ENCODE measurements at regions not wholly inside any gene's neighbourhood (a gene's known extent, or its start where the extent isn't known, plus 50 kb on each side); places are given as distances from the start of the nearest gene placed in this dataset.
"Not testable (repeated sequence)": the region's sequence is repeated elsewhere in the genome, so short reads cannot be mapped to it uniquely, and the experiment has no call there.

- no peaks in the 10 kb centered on the region for H3K9me3 ChIP-seq
- DNase-seq = no peak
- H3K4me3 ChIP-seq (ENCODE audit: low read depth, low read length) = no peak overlapping the region
- H3K36me3 ChIP-seq = no peaks in the 10 kb centered on the region
- TF ChIP-seq CTCF (IDR thresholded peaks at IDR 0.05; ENCODE audit: low read depth, low read length) = no peak
- no peaks in the 10 kb centered on the region for H3K27me3 ChIP-seq
- no peaks in the 10 kb centered on the region for H3K4me1 ChIP-seq
Observed at GRCh38 chr14:30242744-30243143, 315.1 kb upstream of the PRKD1 start.

- no peak for TF ChIP-seq CTCF (IDR thresholded peaks at IDR 0.05; ENCODE audit: low read depth, low read length)
- no peaks in the 10 kb centered on the region for H3K36me3 ChIP-seq
Observed at GRCh38 chr14:30243207-30243606, 315.6 kb upstream of the PRKD1 start.

GRCh38 chr14:30243805-30244204, 315.2 kb upstream of the G2E3 start:
- no peaks in the 10 kb centered on the region for H3K9me3 ChIP-seq
- H3K4me3 ChIP-seq (ENCODE audit: low read depth, low read length) = no peak overlapping the region
- no peaks in the 10 kb centered on the region for H3K4me1 ChIP-seq
- no peaks in the 10 kb centered on the region for H3K27me3 ChIP-seq
- H3K36me3 ChIP-seq = no peaks in the 10 kb centered on the region
- no peak for TF ChIP-seq CTCF (IDR thresholded peaks at IDR 0.05; ENCODE audit: low read depth, low read length)
- DNase-seq = no peak

More at GRCh38 chr14:30243207-30243606, 315.6 kb upstream of the PRKD1 start:
- no peak for DNase-seq
- Histone ChIP-seq H3K27me3 (no peaks in the 10 kb centered on the region), H3K4me3 (ENCODE audit: low read depth, low read length) (no peak overlapping the region), H3K4me1 (no peaks in the 10 kb centered on the region), H3K9me3 (no peaks in the 10 kb centered on the region)

- DNase-seq; H3K4me1 ChIP-seq; H3K27me3 ChIP-seq; H3K4me3 ChIP-seq (ENCODE audit: low read depth, low read length); H3K9me3 ChIP-seq; H3K36me3 ChIP-seq: not testable (repeated sequence)
Observed at GRCh38 chr14:30244348-30244747, 314.6 kb upstream of the G2E3 start.

GRCh38 chr14:30251017-30251416, 307.9 kb upstream of the G2E3 start:
- Histone ChIP-seq H3K4me1 (no peaks in the 10 kb centered on the region), H3K9me3 (no peaks in the 10 kb centered on the region), H3K27me3 (no peaks in the 10 kb centered on the region), H3K36me3 (no peaks in the 10 kb centered on the region), H3K4me3 (ENCODE audit: low read depth, low read length) (no peak overlapping the region)
- no peak for DNase-seq
- TF ChIP-seq CTCF (IDR thresholded peaks at IDR 0.05; ENCODE audit: low read depth, low read length) = no peak

- Histone ChIP-seq H3K9me3 (no peaks in the 10 kb centered on the region), H3K4me3 (ENCODE audit: low read depth, low read length) (no peak overlapping the region), H3K4me1 (no peaks in the 10 kb centered on the region), H3K27me3 (no peaks in the 10 kb centered on the region), H3K36me3 (no peaks in the 10 kb centered on the region)
- no peak for DNase-seq
- no peak for TF ChIP-seq CTCF (IDR thresholded peaks at IDR 0.05; ENCODE audit: low read depth, low read length)
Observed at GRCh38 chr14:30251557-30252100, 307.3 kb upstream of the G2E3 start.

GRCh38 chr14:30252151-30252550, 306.8 kb upstream of the G2E3 start:
- H3K27me3 ChIP-seq = no peaks in the 10 kb centered on the region
- no peak for DNase-seq
- H3K4me1 ChIP-seq = no peaks in the 10 kb centered on the region
- H3K9me3 ChIP-seq = no peaks in the 10 kb centered on the region
- no peaks in the 10 kb centered on the region for H3K36me3 ChIP-seq
- no peak overlapping the region for H3K4me3 ChIP-seq (ENCODE audit: low read depth, low read length)
- no peak for TF ChIP-seq CTCF (IDR thresholded peaks at IDR 0.05; ENCODE audit: low read depth, low read length)
